Panc1 (cell line): ENCODE measurements at regions not wholly inside any gene's neighbourhood (a gene's known extent, or its start where the extent isn't known, plus 50 kb on each side); places are given as distances from the start of the nearest gene placed in this dataset.
A peak's percentile ranks its signal among the peaks of the same experiment; 100 is the strongest.

Source experiments
- ATAC-seq: fragments of 200-7000 bp; cut with Tn5 transposase; 2 replicates; pipeline ENCODE4 v1.9.1; 2020; ENCODE audit warnings: mild to moderate bottlenecking, moderate library complexity
- BruUV-seq: library from RNA; stranded (reverse); fragments of 400-500 nt; replicated peaks from 2 replicates; lab custom pipeline; 2021; lab: Mats Ljungman, UMichigan
- CTCF ChIA-PET: fragments of 300-600 bp; sonication (Branson Sonifier 250); formaldehyde crosslinking; loops from one replicate; lab custom pipeline; 2022; ENCODE audit warnings: antibody characterized with exemption; lab: Charles Lee
- POLR2A ChIA-PET: fragments of 300-600 bp; sonication (Branson Sonifier 250); formaldehyde crosslinking; loops from one replicate; lab custom pipeline; 2022; ENCODE audit warnings: antibody characterized with exemption; lab: Charles Lee
- DNase-seq: peaks from one replicate; pipeline ENCODE4 v3.0.0-alpha.2; 2010; ENCODE audit warnings: low read depth, low spot score
- H3K27ac ChIP-seq: 2 replicates; pipeline ENCODE4 v1.5.1; 2011; ENCODE audit warnings: mild to moderate bottlenecking, low read length, inconsistent platforms
- H3K27me3 ChIP-seq: fragments of 200-500 bp; sonication (Bioruptor generic); 2 replicates; pipeline ENCODE4 v1.6.0; 2014; ENCODE audit warnings: low read length, inconsistent platforms; ENCODE audit not compliant: control insufficient read depth, insufficient read depth
- H3K36me3 ChIP-seq: fragments of 200-500 bp; sonication (Bioruptor generic); 2 replicates; pipeline ENCODE4 v1.5.1; 2014; ENCODE audit warnings: inconsistent platforms, mild to moderate bottlenecking, low read length, moderate library complexity; ENCODE audit not compliant: control insufficient read depth, insufficient read depth
- H3K4me1 ChIP-seq: 2 replicates; pipeline ENCODE4 v1.5.1; 2011; ENCODE audit warnings: inconsistent platforms, mild to moderate bottlenecking, low read length, moderate library complexity; ENCODE audit not compliant: control insufficient read depth, insufficient read depth
- H3K4me3 ChIP-seq, 2 experiments: 2 replicates each; pipeline ENCODE4 v1.5.1; 2011 to 2012; ENCODE audit warnings: low read depth in 2 of 2, low read length in 2 of 2, mild to moderate bottlenecking in 2 of 2, inconsistent platforms in 1 of 2, moderate library complexity in 1 of 2
- H3K9me3 ChIP-seq: fragments of 200-500 bp; sonication (Bioruptor generic); 2 replicates; pipeline ENCODE4 v1.5.1; 2014; ENCODE audit warnings: low read depth, mild to moderate bottlenecking, inconsistent platforms, low read length, moderate library complexity; ENCODE audit not compliant: control insufficient read depth, insufficient read depth
- POLR2AphosphoS5 ChIP-seq: IDR thresholded peaks from 2 replicates; pipeline ENCODE4 v1.6.1; 2012; ENCODE audit warnings: mild to moderate bottlenecking, low read depth, low read length, moderate library complexity
- SIN3A ChIP-seq: IDR thresholded peaks from 2 replicates; pipeline ENCODE4 v1.6.1; 2012; ENCODE audit warnings: low read depth, mild to moderate bottlenecking, low read length, moderate library complexity, borderline replicate concordance; ENCODE audit not compliant: insufficient read depth
- TCF7L2 ChIP-seq: IDR thresholded peaks from 2 replicates; pipeline ENCODE4 v1.6.1; 2011; ENCODE audit warnings: mild to moderate bottlenecking, low read depth, low read length, inconsistent platforms
- in situ Hi-C: cut with HindIII; loops from 2 replicates; pipeline ENCODE4 v1.10.0; 2016; ENCODE audit warnings: low sequenced_read_pairs, low pct_unique_long_range_greater_than_20kb
- intact Hi-C: fragments of 100-400 bp; cut with micrococcal nuclease; formaldehyde crosslinking; loops from one replicate; pipeline ENCODE4 v1.10.0; 2022; ENCODE audit not compliant: unreplicated experiment
- TF ChIP-seq, protein P1 (sequence below), 2 experiments: IDR thresholded peaks; 2 replicates each; pipeline ENCODE4 v1.6.1; 2011 to 2012; ENCODE audit warnings: low read depth in 2 of 2, control low read depth in 1 of 2, low read length in 1 of 2, mild to moderate bottlenecking in 1 of 2, moderate library complexity in 1 of 2; ENCODE audit not compliant: insufficient read depth in 1 of 2
- TF ChIP-seq, protein P2 (sequence below): fragments of 450-650 bp; IDR thresholded peaks from 2 replicates; pipeline ENCODE4 v1.5.1; 2017; ENCODE audit warnings: mild to moderate bottlenecking

DNA sequence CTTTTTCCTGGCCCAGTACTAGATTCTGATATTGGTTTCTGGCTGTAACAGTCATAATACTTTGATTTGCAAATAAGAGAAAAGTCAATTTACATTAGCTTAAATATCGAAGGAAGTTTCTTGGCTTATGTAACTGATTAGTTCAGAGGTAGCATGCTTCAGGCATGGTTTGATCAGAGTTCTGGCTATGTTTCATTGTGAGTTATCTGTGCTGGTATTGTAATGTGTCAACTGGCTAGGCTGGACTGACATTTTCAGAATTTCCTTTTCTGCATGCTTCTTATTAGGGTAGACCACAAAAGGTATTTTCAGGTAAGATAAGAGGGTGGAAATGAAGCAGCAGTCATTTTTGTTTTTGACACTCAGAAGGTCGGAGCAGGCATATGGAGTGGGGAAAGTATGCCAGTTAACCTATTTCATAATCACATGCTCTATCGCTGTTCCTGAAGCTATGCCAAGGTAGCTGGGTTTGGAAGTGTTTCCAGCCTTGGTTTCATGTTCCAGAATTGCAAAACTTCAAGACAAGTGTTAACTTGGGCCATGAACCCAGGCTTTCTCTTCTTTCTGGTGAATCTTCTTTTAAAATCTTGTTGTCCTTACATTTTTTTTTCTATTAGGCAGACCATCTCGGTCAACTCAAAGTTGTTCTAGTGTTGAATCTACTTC lies 244.9 kb downstream of the DHX35 start:
- CTCF ChIA-PET = no interaction called here

DNA sequence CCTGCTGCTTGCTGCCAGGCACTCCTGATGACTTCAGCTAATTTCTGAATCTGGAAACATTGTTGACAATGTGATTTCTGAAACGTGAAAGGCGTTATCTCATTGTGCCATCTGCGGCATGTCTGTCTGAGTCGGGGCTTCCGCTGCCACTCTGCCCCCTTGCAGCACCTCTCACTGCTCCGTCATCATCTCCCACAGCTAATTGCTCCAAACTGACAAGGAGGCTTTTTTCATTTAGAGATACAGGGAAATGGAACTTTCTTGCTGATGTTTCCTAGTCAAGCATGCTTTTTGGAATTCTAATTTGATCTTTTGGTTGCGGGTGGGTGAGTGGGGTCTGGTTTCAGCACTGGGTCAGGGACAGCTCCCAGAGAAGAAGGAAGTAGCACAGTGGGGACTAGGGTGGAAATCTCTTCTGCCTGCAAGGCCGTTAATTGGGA lies 233.5 kb downstream of the DHX35 start:
- CTCF ChIA-PET = no interaction called here
- no peaks in the 10 kb centered on the region for H3K36me3 ChIP-seq
- TF ChIP-seq, protein P1, sequence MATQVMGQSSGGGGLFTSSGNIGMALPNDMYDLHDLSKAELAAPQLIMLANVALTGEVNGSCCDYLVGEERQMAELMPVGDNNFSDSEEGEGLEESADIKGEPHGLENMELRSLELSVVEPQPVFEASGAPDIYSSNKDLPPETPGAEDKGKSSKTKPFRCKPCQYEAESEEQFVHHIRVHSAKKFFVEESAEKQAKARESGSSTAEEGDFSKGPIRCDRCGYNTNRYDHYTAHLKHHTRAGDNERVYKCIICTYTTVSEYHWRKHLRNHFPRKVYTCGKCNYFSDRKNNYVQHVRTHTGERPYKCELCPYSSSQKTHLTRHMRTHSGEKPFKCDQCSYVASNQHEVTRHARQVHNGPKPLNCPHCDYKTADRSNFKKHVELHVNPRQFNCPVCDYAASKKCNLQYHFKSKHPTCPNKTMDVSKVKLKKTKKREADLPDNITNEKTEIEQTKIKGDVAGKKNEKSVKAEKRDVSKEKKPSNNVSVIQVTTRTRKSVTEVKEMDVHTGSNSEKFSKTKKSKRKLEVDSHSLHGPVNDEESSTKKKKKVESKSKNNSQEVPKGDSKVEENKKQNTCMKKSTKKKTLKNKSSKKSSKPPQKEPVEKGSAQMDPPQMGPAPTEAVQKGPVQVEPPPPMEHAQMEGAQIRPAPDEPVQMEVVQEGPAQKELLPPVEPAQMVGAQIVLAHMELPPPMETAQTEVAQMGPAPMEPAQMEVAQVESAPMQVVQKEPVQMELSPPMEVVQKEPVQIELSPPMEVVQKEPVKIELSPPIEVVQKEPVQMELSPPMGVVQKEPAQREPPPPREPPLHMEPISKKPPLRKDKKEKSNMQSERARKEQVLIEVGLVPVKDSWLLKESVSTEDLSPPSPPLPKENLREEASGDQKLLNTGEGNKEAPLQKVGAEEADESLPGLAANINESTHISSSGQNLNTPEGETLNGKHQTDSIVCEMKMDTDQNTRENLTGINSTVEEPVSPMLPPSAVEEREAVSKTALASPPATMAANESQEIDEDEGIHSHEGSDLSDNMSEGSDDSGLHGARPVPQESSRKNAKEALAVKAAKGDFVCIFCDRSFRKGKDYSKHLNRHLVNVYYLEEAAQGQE (IDR thresholded peaks at IDR 0.05; ENCODE audit: insufficient read depth in 1 of 2, low read depth in 2 of 2, low read length in 1 of 2) = peak in 1 of 2 experiments; percentile 70; a peak in 2 of 4 replicates
- no peak for TF ChIP-seq POLR2AphosphoS5
- in situ Hi-C loops (no loop called here), intact Hi-C loops (no loop called here)
- no peak for ATAC-seq
- BruUV-seq = no TSS peak
- POLR2A ChIA-PET = no interaction called here
- no peak for DNase-seq
- no peak overlapping the region for H3K4me3 ChIP-seq
- no peak overlapping the region for H3K27ac ChIP-seq
- H3K9me3 ChIP-seq = no peaks in the 10 kb centered on the region
- no peaks in the 10 kb centered on the region for H3K27me3 ChIP-seq
- H3K4me1 ChIP-seq = peaks cover 3% of the 10 kb centered on the region; the same call in 1 of the 2 replicates

More for the DNA sequence above, 244.9 kb downstream of the DHX35 start:
- intact Hi-C loops = no loop called here
- BruUV-seq = no TSS peak
- in situ Hi-C loops = no loop called here
- POLR2A ChIA-PET = no interaction called here
- Histone ChIP-seq H3K4me1 (no peaks in the 10 kb centered on the region), H3K27ac (no peak overlapping the region), H3K4me3 (no peak overlapping the region), H3K9me3 (no peaks in the 10 kb centered on the region), H3K36me3 (no peaks in the 10 kb centered on the region), H3K27me3 (peaks cover 9% of the 10 kb centered on the region)
- ATAC-seq = no peak
- no peak for DNase-seq
- TF ChIP-seq, protein P1 (IDR thresholded peaks at IDR 0.05; ENCODE audit: insufficient read depth in 1 of 2, low read depth in 2 of 2, low read length in 1 of 2) = no peak
- no peak for TF ChIP-seq POLR2AphosphoS5
- TF ChIP-seq SIN3A = no peak
- no peak for TF ChIP-seq TCF7L2
- TF ChIP-seq, protein P2, sequence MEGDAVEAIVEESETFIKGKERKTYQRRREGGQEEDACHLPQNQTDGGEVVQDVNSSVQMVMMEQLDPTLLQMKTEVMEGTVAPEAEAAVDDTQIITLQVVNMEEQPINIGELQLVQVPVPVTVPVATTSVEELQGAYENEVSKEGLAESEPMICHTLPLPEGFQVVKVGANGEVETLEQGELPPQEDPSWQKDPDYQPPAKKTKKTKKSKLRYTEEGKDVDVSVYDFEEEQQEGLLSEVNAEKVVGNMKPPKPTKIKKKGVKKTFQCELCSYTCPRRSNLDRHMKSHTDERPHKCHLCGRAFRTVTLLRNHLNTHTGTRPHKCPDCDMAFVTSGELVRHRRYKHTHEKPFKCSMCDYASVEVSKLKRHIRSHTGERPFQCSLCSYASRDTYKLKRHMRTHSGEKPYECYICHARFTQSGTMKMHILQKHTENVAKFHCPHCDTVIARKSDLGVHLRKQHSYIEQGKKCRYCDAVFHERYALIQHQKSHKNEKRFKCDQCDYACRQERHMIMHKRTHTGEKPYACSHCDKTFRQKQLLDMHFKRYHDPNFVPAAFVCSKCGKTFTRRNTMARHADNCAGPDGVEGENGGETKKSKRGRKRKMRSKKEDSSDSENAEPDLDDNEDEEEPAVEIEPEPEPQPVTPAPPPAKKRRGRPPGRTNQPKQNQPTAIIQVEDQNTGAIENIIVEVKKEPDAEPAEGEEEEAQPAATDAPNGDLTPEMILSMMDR = no peak
